ENCODE measurements at regions not wholly inside any gene's neighbourhood (a gene's known extent, or its start where the extent isn't known, plus 50 kb on each side); places are given as distances from the start of the nearest gene placed in this dataset.

GRCh38 chr15:97129674-97130073 is 799.2 kb downstream of the NR2F2 start:
- TF ChIP-seq CTCF (conservative IDR thresholded peaks at IDR 0.05) = no peak
- H3K27ac ChIP-seq = no peak overlapping the region

- no peak for TF ChIP-seq CTCF (conservative IDR thresholded peaks at IDR 0.05)
- no peak overlapping the region for H3K27ac ChIP-seq
Measured at GRCh38 chr15:97140216-97140615, 809.7 kb downstream of the NR2F2 start.

- no peak for TF ChIP-seq CTCF (conservative IDR thresholded peaks at IDR 0.05)
- H3K27ac ChIP-seq = no peak overlapping the region
Measured at GRCh38 chr15:97141360-97141759, 810.9 kb downstream of the NR2F2 start.

- TF ChIP-seq CTCF (conservative IDR thresholded peaks at IDR 0.05) = no peak
- no peak overlapping the region for H3K27ac ChIP-seq
Measured at GRCh38 chr15:97141871-97142270, 811.4 kb downstream of the NR2F2 start.

- no peak overlapping the region for H3K27ac ChIP-seq
- TF ChIP-seq CTCF (conservative IDR thresholded peaks at IDR 0.05) = no peak
Measured at GRCh38 chr15:97143592-97144376, 813.3 kb downstream of the NR2F2 start.

- H3K27ac ChIP-seq = no peak overlapping the region
- TF ChIP-seq CTCF (conservative IDR thresholded peaks at IDR 0.05) = no peak
Measured at GRCh38 chr15:97144377-97144711, 813.8 kb downstream of the NR2F2 start.

GRCh38 chr15:97146929-97147870 is 813.3 kb upstream of the ARRDC4 start:
- H3K27ac ChIP-seq = no peak overlapping the region
- no peak for TF ChIP-seq CTCF (conservative IDR thresholded peaks at IDR 0.05)
